Spinal cord (tissue), 9 donors: ENCODE measurements at regions not wholly inside any gene's neighbourhood (a gene's known extent, or its start where the extent isn't known, plus 50 kb on each side); places are given as distances from the start of the nearest gene placed in this dataset.
A peak's percentile ranks its signal among the peaks of the same experiment; 100 is the strongest.

ENCODE experiments used
- DNase-seq, 6 donors: peaks; one replicate each; pipeline versions ENCODE4 v3.0.0 to v3.0.0-alpha.2; 2013 to 2015; ENCODE audit warnings: low spot score in 6 of 6, low read depth in 4 of 6
- H3K27ac ChIP-seq: one replicate; pipeline ENCODE4 v1.5.1; 2013; ENCODE audit warnings: low read depth, low read length, control low read depth
- H3K27me3 ChIP-seq: one replicate; pipeline ENCODE4 v1.6.1; 2013; ENCODE audit warnings: low read length; ENCODE audit not compliant: control insufficient read depth, insufficient read depth
- H3K36me3 ChIP-seq: one replicate; pipeline ENCODE4 v1.6.1; 2013; ENCODE audit warnings: low read length; ENCODE audit not compliant: control insufficient read depth, insufficient read depth
- H3K4me1 ChIP-seq: one replicate; pipeline ENCODE4 v1.6.1; 2013; ENCODE audit warnings: low read length; ENCODE audit not compliant: control insufficient read depth, insufficient read depth
- H3K4me3 ChIP-seq: one replicate; pipeline ENCODE4 v1.5.1; 2013; ENCODE audit warnings: low read depth, low read length, control low read depth
- H3K9me3 ChIP-seq: one replicate; pipeline ENCODE4 v1.6.1; 2013; ENCODE audit warnings: low read length; ENCODE audit not compliant: control insufficient read depth, insufficient read depth
- WGBS: methylation state at CpG from one replicate; pipeline ENCODE4 v1.1.5; 2013; ENCODE audit warnings: missing lambda C conversion rate; ENCODE audit not compliant: insufficient coverage; 5-methylcytosine and 5-hydroxymethylcytosine counted together
- donor health status: healthy.

DNA sequence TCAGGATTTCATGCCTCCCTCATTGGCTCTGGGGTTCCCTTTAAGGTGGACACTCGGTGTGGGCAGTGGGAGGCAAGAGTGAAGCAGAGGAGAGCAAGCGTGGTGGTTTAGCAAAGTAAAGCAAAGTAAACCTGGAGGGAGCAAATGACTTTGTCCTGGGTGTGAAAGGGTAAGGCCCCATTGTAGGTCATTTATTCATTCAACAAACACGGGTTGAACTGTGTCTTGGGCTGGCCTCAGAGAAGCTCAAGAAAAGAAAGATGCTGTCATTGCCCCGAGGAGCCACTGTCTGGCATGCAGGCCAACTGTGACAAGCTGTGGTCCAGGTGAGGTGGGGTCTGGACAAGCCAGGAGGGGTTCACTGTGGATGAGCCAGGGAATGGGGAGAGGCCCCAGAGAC, 68.9 kb upstream of the DLK1 start:
- Histone ChIP-seq H3K9me3 (no peaks in the 10 kb centered on the region), H3K27me3 (peaks cover 19% of the 10 kb centered on the region), H3K4me3 (no peak overlapping the region), H3K36me3 (no peaks in the 10 kb centered on the region), H3K4me1 (peaks cover 21% of the 10 kb centered on the region), H3K27ac (no peak overlapping the region)
- no peak for DNase-seq
- 85% methylated on average over 3 of the region's 4 CpGs for WGBS

DNA sequence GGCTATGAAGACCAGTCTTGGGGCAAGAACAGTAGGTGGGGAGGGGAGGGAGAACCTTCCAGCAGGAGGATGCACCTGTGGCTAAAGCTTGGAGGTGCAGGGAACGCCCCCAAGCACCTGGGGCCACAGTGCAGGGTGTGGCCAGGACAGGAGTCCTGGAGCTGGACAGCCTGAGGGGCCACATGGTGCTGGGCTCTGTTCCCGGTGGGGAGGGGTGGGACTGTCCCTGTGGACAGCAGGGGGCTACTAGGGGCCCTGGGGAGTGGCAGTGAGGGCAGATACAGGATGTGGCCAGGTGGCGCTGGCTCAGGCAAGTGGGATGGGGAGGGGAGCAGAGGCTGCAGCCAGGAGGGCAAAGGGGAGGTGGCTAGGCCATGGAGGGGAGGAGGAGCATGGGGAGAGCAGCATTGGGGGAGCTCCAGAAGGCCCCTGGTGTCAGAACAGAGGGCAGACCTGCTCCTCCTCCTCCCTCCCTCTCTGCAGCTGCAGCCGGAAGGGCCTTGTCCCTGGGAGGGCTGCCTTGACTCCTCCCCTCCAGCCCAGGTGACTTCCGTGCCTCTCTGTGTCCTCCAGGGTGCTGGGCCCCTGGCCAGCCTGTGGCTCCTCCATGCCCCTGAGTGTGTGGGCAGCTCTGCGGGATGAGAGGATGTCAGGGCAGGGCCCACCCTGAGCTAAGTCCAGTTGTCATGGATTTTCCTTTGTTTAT, 68.4 kb upstream of the DLK1 start:
- peaks cover 21% of the 10 kb centered on the region for H3K4me1 ChIP-seq

GRCh38 chr14:100659345-100660001, 67.2 kb upstream of the DLK1 start:
- no peaks in the 10 kb centered on the region for H3K9me3 ChIP-seq
- DNase-seq: no peak
- H3K36me3 ChIP-seq: no peaks in the 10 kb centered on the region
- no peak overlapping the region for H3K4me3 ChIP-seq
- WGBS: 91% methylated on average over 16 of the region's 17 CpGs
- H3K27me3 ChIP-seq: peaks cover 14% of the 10 kb centered on the region
- peaks cover 14% of the 10 kb centered on the region for H3K4me1 ChIP-seq
- H3K27ac ChIP-seq: no peak overlapping the region

More for the DNA sequence above, 68.4 kb upstream of the DLK1 start:
- 61% methylated on average over 6 of the region's 6 CpGs for WGBS
- Histone ChIP-seq H3K9me3 (no peaks in the 10 kb centered on the region), H3K4me3 (no peak overlapping the region), H3K27me3 (peaks cover 19% of the 10 kb centered on the region), H3K27ac (no peak overlapping the region), H3K36me3 (no peaks in the 10 kb centered on the region)
- no peak for DNase-seq

DNA sequence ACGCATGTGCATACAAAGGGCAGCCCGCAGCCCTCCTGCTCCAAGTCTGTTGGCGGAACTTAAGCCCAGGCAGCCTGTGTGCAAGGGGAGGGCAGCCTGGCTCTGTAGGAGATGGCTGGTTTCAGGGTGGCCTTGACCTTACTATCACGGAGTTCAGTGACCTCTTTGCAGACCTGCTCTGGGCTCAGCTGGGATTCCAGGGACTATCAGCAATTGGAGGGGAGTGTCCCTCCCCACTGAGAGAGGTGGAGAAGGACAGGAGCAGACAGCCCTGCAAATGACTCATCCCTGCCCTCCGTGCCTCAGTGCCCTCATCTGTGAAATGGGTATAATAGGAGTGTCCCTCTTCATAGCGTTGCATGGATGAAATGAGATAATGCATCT, 66.2 kb upstream of the DLK1 start:
- 93% methylated on average over 4 of the region's 6 CpGs for WGBS
- H3K4me1 ChIP-seq: peaks cover 13% of the 10 kb centered on the region
- H3K27ac ChIP-seq: no peak overlapping the region
- H3K36me3 ChIP-seq: no peaks in the 10 kb centered on the region
- DNase-seq: no peak
- H3K4me3 ChIP-seq: no peak overlapping the region
- H3K27me3 ChIP-seq: peaks cover 6% of the 10 kb centered on the region
- H3K9me3 ChIP-seq: no peaks in the 10 kb centered on the region

- Histone ChIP-seq H3K9me3 (no peaks in the 10 kb centered on the region), H3K4me1 (peaks cover 12% of the 10 kb centered on the region), H3K36me3 (no peaks in the 10 kb centered on the region), H3K27ac (no peak overlapping the region), H3K4me3 (no peak overlapping the region), H3K27me3 (peaks cover 2% of the 10 kb centered on the region)
- DNase-seq: peak in 2 of 6 donors; percentile 38 to 87
- WGBS: 50% methylated on average over 11 of the region's 18 CpGs
These were observed 65.6 kb upstream of the DLK1 start for GRCh38 chr14:100660882-100661635.

- Histone ChIP-seq H3K9me3 (no peaks in the 10 kb centered on the region), H3K27ac (no peak overlapping the region), H3K4me1 (peaks cover 19% of the 10 kb centered on the region), H3K27me3 (no peaks in the 10 kb centered on the region), H3K4me3 (no peak overlapping the region), H3K36me3 (no peaks in the 10 kb centered on the region)
- DNase-seq: peak in 5 of 6 donors; percentile 63 to 92 (median 65)
- 62% methylated on average over 9 of the region's 21 CpGs for WGBS
These were observed 63.6 kb upstream of the DLK1 start for GRCh38 chr14:100662879-100663760.

DNA sequence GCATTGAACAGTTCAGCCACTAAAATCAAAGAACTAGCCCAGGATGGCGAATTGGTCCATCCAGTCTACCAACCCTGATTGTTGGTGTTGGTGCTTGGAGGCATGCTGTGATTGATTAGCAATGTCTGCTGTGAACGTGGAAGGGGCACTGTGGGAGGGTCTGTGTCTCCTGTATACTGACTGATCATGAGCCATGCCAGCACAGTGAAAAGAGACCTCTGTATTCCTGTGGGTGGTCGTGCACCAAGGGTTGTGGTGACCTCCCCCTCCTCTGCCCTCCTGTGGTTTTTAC, 63.0 kb upstream of the DLK1 start:
- H3K27ac ChIP-seq: no peak overlapping the region
- WGBS: no CpG with 5 or more reads among the region's 3 CpGs

GRCh38 chr14:100664231-100664630, 62.5 kb upstream of the DLK1 start:
- no peak overlapping the region for H3K27ac ChIP-seq

More for the DNA sequence above, 63.0 kb upstream of the DLK1 start:
- DNase-seq: no peak
- peaks cover 23% of the 10 kb centered on the region for H3K4me1 ChIP-seq
- H3K36me3 ChIP-seq: no peaks in the 10 kb centered on the region
- no peaks in the 10 kb centered on the region for H3K9me3 ChIP-seq
- no peaks in the 10 kb centered on the region for H3K27me3 ChIP-seq
- H3K4me3 ChIP-seq: no peak overlapping the region

DNA sequence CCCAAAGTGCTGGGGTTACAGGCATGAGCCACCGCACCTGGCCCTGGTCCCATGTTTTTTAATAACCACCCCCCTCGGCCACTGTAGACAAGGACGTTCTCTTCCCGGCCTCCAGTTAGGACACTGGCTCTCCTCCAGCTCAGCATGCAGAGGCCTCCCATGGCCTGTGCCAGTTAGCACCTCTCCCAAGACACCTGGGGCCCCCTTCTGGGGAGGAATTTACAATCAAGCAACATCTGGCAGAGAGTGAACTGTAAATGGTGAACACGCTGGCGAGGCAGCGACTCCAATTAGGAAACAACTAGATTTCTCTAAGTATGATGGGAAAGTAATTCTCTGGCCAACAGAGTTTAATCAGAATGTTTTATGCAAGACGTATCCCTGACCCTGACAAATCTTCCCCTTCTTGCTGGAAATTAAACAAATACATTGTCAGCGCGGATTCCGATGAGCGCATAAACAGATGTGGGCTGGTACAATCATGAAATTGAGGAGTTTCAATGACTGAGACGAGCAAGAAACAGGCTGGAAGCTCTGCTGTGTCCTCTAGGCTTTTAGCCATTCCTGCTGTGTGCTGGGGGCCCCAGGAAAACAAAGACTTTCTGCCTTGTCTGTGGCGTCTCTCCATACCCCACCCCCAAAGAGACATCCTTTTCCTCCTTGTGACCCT, 61.7 kb upstream of the DLK1 start:
- H3K27me3 ChIP-seq: peaks cover under 1% of the 10 kb centered on the region
- H3K4me1 ChIP-seq: peaks cover 36% of the 10 kb centered on the region
- H3K4me3 ChIP-seq: no peak overlapping the region
- DNase-seq: peak in 2 of 6 donors; percentile 38 to 56
- WGBS: 51% methylated on average over 10 of the region's 14 CpGs
- no peaks in the 10 kb centered on the region for H3K36me3 ChIP-seq
- H3K9me3 ChIP-seq: no peaks in the 10 kb centered on the region
- H3K27ac ChIP-seq: peak overlapping the region; percentile 48

More at GRCh38 chr14:100664231-100664630, 62.5 kb upstream of the DLK1 start:
- Histone ChIP-seq H3K9me3 (no peaks in the 10 kb centered on the region), H3K4me1 (peaks cover 28% of the 10 kb centered on the region), H3K36me3 (no peaks in the 10 kb centered on the region), H3K27me3 (no peaks in the 10 kb centered on the region), H3K4me3 (no peak overlapping the region)
- 66% methylated on average over 4 of the region's 5 CpGs for WGBS
- no peak for DNase-seq
